AG04450 (cell line): ENCODE measurements at regions not wholly inside any gene's neighbourhood (a gene's known extent, or its start where the extent isn't known, plus 50 kb on each side); places are given as distances from the start of the nearest gene placed in this dataset.

ENCODE experiments used
- CTCF ChIA-PET: fragments of 300-600, 350-600 bp; formaldehyde crosslinking; extraction: SDS; loops from one replicate; lab custom pipeline; 2022; ENCODE audit warnings: antibody characterized with exemption, inconsistent platforms; lab: Charles Lee
- POLR2A ChIA-PET: fragments of 350-600 bp; formaldehyde crosslinking; extraction: SDS; loops from one replicate; lab custom pipeline; 2021; ENCODE audit warnings: antibody characterized with exemption, inconsistent platforms; lab: Yijun Ruan, JAX
- DNase-seq: peaks from one replicate; pipeline ENCODE4 v3.0.0-alpha.2; 2011; ENCODE audit warnings: low read depth, low spot score
- H3K27ac ChIP-seq: one replicate; pipeline ENCODE4 v1.5.1; 2012; ENCODE audit warnings: low read depth, low read length, control low read depth
- H3K27me3 ChIP-seq: one replicate; pipeline ENCODE4 v1.6.0; 2012; ENCODE audit warnings: low read length; ENCODE audit not compliant: control insufficient read depth, insufficient read depth
- H3K4me3 ChIP-seq: 2 replicates; pipeline ENCODE4 v1.5.1; 2011; ENCODE audit warnings: mild to moderate bottlenecking, low read depth, low read length, control low read depth
- H3K9me3 ChIP-seq: 2 replicates; pipeline ENCODE4 v1.5.1; 2012; ENCODE audit warnings: low read length; ENCODE audit not compliant: control insufficient read depth, insufficient read depth
- CTCF ChIP-seq: IDR thresholded peaks from 2 replicates; pipeline ENCODE4 v1.5.1; 2011; ENCODE audit warnings: low read depth, low read length, control low read depth, inconsistent platforms

- Histone ChIP-seq H3K27ac (no peak overlapping the region), H3K27me3 (no peaks in the 10 kb centered on the region), H3K4me3 (no peak overlapping the region), H3K9me3 (peaks cover 30% of the 10 kb centered on the region)
- DNase-seq = no peak
- ChIA-PET POLR2A (no interaction called here), CTCF (no interaction called here)
- TF ChIP-seq CTCF = no peak
Measured at GRCh38 chr18:47399475-47399874, 148.0 kb upstream of the SKOR2 start.

GRCh38 chr18:47397671-47398319 is 146.3 kb upstream of the SKOR2 start:
- Histone ChIP-seq H3K9me3 (peaks cover 25% of the 10 kb centered on the region), H3K4me3 (no peak overlapping the region), H3K27me3 (no peaks in the 10 kb centered on the region), H3K27ac (no peak overlapping the region)
- DNase-seq = no peak
- ChIA-PET POLR2A (no interaction called here), CTCF (no interaction called here)
- TF ChIP-seq CTCF = no peak

- CTCF ChIA-PET = no interaction called here
- TF ChIP-seq CTCF = no peak
- DNase-seq = no peak
- Histone ChIP-seq H3K27me3 (no peaks in the 10 kb centered on the region), H3K27ac (no peak overlapping the region), H3K9me3 (peaks cover 5% of the 10 kb centered on the region), H3K4me3 (no peak overlapping the region)
- POLR2A ChIA-PET = no interaction called here
Measured at GRCh38 chr18:47391665-47392064, 140.2 kb upstream of the SKOR2 start.

- no peak for TF ChIP-seq CTCF
- ChIA-PET CTCF (no interaction called here), POLR2A (no interaction called here)
- no peaks in the 10 kb centered on the region; the same call in 1 of the 2 replicates for H3K9me3 ChIP-seq
- no peaks in the 10 kb centered on the region for H3K27me3 ChIP-seq
- H3K4me3 ChIP-seq = no peak overlapping the region
- H3K27ac ChIP-seq = no peak overlapping the region
- no peak for DNase-seq
Measured at GRCh38 chr18:47390410-47391024, 139.1 kb upstream of the SKOR2 start.

DNA sequence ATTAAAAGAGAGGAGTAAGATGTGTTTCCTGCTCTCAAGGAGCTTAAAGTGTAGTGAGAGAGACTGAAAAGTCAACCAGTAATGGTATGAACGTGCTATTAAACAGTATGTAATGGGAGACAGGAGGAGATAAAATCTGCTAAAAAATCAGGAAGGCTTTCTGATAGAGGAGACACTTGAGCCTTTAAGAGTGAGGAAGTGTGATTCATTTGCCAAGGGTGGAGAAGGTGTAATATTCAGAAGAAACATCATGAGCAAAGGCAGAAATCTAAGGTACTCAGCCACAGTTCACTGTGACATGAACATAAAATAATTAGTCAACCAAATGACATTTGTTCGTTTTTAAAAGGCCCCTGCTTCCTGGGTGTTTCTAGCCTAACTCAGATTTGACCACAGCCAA is 137.8 kb upstream of the SKOR2 start:
- H3K27ac ChIP-seq = no peak overlapping the region
- DNase-seq = no peak
- H3K4me3 ChIP-seq = no peak overlapping the region
- H3K9me3 ChIP-seq = no peaks in the 10 kb centered on the region; the same call in 1 of the 2 replicates
- TF ChIP-seq CTCF = no peak
- no peaks in the 10 kb centered on the region for H3K27me3 ChIP-seq
- CTCF ChIA-PET = no interaction called here
- POLR2A ChIA-PET = no interaction called here
